SK-N-MC (cell line): ENCODE measurements at regions not wholly inside any gene's neighbourhood (a gene's known extent, or its start where the extent isn't known, plus 50 kb on each side); places are given as distances from the start of the nearest gene placed in this dataset.

ENCODE experiments used
- EZH2 ChIP-seq: fragments of 200-600 bp; sonication (generic); IDR thresholded peaks from one replicate; pipeline ENCODE4 v1.6.1; 2017; ENCODE audit warnings: antibody characterized with exemption
- POLR2AphosphoS5 ChIP-seq: IDR thresholded peaks from 2 replicates; pipeline ENCODE4 v1.6.1; 2012; ENCODE audit warnings: mild to moderate bottlenecking, low read depth, low read length, borderline replicate concordance

- TF ChIP-seq POLR2AphosphoS5 (no peak), EZH2 (no peak)
These were observed 313.6 kb downstream of the ETS1 start for GRCh38 chr11:128273736-128274135.
